ENCODE measurements at regions not wholly inside any gene's neighbourhood (a gene's known extent, or its start where the extent isn't known, plus 50 kb on each side); places are given as distances from the start of the nearest gene placed in this dataset.

- TF ChIP-seq CTCF (conservative IDR thresholded peaks at IDR 0.05), result no peak
- no peak for TF ChIP-seq ZFX (IDR thresholded peaks at IDR 0.05)
Measured at GRCh38 chr5:38615042-38615441, 58.6 kb upstream of the LIFR start.
